ENCODE measurements at regions not wholly inside any gene's neighbourhood (a gene's known extent, or its start where the extent isn't known, plus 50 kb on each side); places are given as distances from the start of the nearest gene placed in this dataset.
"Not testable (repeated sequence)": the region's sequence is repeated elsewhere in the genome, so short reads cannot be mapped to it uniquely, and the experiment has no call there.

DNA sequence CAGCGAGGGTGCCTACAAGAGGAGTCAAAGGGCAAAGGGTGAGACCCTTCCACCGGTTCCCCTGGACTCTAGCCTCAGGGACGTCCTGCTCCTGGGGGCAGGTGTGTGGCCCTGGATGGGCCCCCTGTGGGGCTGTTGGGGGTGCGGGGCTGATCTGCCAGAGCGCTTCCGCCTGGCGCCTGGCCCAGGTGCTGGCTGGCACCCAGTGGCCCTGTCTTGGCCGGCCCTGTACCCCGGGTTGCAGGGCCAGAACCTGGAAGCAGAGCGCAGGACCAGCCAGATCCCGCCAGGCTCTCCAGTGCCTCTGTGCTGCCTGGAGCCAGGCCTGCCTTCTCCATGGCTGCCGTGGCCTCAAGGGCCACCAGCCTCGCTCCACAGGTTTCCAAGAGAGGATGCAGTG is 1625.8 kb upstream of the GOT2 start:
- not testable (repeated sequence) for TF ChIP-seq CTCF (IDR thresholded peaks at IDR 0.05; ENCODE audit: poor library complexity); EZH2 (IDR thresholded peaks at IDR 0.05; ENCODE audit: borderline replicate concordance); EZH2phosphoT487 (IDR thresholded peaks at IDR 0.05; ENCODE audit: low read depth, severe bottlenecking, unreplicated experiment)

Measured in hepatocyte (in vitro differentiated cells).